Stomach (tissue), 8 donors: ENCODE measurements at regions not wholly inside any gene's neighbourhood (a gene's known extent, or its start where the extent isn't known, plus 50 kb on each side); places are given as distances from the start of the nearest gene placed in this dataset.

ENCODE experiments used
- DNase-seq, 2 donors: peaks; one replicate each; pipeline versions ENCODE4 v3.0.0 to v3.0.0-alpha.2; 2013 to 2019
- H3K27ac ChIP-seq, 5 donors: fragments of 200-600 bp in 4 of 5; sonication (generic) in 4 of 5; one replicate each; pipeline ENCODE4 v1.5.1; 2013 to 2019; ENCODE audit warnings: mild to moderate bottlenecking in 1 of 5, moderate library complexity in 1 of 5
- H3K27me3 ChIP-seq, 3 donors: fragments of 200-600 bp; sonication (generic); one replicate each; pipeline ENCODE4 v1.5.1; 2017 to 2019; ENCODE audit warnings: mixed run types in 1 of 3
- H3K36me3 ChIP-seq, 4 donors: fragments of 200-600 bp; sonication (generic); 1 replicate in 3 of 4; 2 replicates in 1 of 4; pipeline ENCODE4 v1.5.1; 2016 to 2019
- H3K4me1 ChIP-seq, 4 donors: fragments of 200-600 bp; sonication (generic); one replicate each; pipeline ENCODE4 v1.5.1; 2016 to 2019
- H3K4me3 ChIP-seq, 4 donors: fragments of 200-600 bp; sonication (generic) in 3 of 4; one replicate each; pipeline ENCODE4 v1.5.1; 2016 to 2019; ENCODE audit warnings: mild to moderate bottlenecking in 1 of 4
- H3K9me3 ChIP-seq, 4 donors: fragments of 200-600 bp; sonication (generic); one replicate each; pipeline ENCODE4 v1.5.1; 2016 to 2019
- CTCF ChIP-seq, 7 experiments: fragments of 450-650 bp in 4 of 7; fragments of 200-600 bp in 3 of 7; sonication (generic) in 3 of 7; IDR thresholded peaks; one replicate each; pipeline ENCODE4 v1.5.1; 2016 to 2019; ENCODE audit warnings: antibody characterized with exemption in 7 of 7, control low read depth in 2 of 7, mild to moderate bottlenecking in 1 of 7
- EP300 ChIP-seq: sonication (generic); formaldehyde crosslinking; IDR thresholded peaks from one replicate; pipeline ENCODE4 v1.6.1; 2017; ENCODE audit warnings: antibody characterized with exemption
- POLR2A ChIP-seq, 4 donors: fragments of 450-650 bp; IDR thresholded peaks; one replicate each; pipeline ENCODE4 v1.6.1; 2016; ENCODE audit warnings: antibody characterized with exemption in 4 of 4, control low read depth in 2 of 4, mild to moderate bottlenecking in 1 of 4, moderate library complexity in 1 of 4
- POLR2AphosphoS5 ChIP-seq, 3 donors: sonication (generic); formaldehyde crosslinking; IDR thresholded peaks; one replicate each; pipeline ENCODE4 v1.6.1; 2016; ENCODE audit warnings: antibody characterized with exemption in 3 of 3
- WGBS, 5 donors: extraction: QIAGEN DNeasy Blood & Tissue Kit in 3 of 5; methylation state at CpG; one replicate each; pipeline versions ENCODE4 v1.1.5 to v1.1.7; 2013 to 2018; 5-methylcytosine and 5-hydroxymethylcytosine counted together
- intact Hi-C: fragments of 100-400 bp; cut with DNase I; formaldehyde crosslinking; loops from one replicate; pipeline ENCODE4 v1.15.1; 2023; ENCODE audit warnings: low total_unique reads
- small RNA-seq, 4 donors: library from RNA; depleted of rRNA; stranded (forward); fragments of <200 nt; gene quantifications; one replicate each; pipeline ENCODE3, GENCODE V24; 2016
- donor health status: healthy with polysubstance abuse.
- donor health status: Bipolar disorder and iron deficiency.
- donor health status: healthy.

GRCh38 chrX:76228499-76228898 lies 55.6 kb downstream of the PBDC1 start:
- intact Hi-C loops: no loop called here
- H3K9me3 ChIP-seq: peaks cover 0 to 11% (median 5%) of the 10 kb centered on the region in 4 donors
- H3K4me3 ChIP-seq: no peak overlapping the region
- H3K4me1 ChIP-seq: no peaks in the 10 kb centered on the region
- no peaks in the 10 kb centered on the region for H3K36me3 ChIP-seq
- DNase-seq: no peak
- peaks cover 0 to 4% (median 0%) of the 10 kb centered on the region in 3 donors for H3K27me3 ChIP-seq
- 45 to 82% (median 71%) methylated on average over 1 of the region's 1 CpG for WGBS, 5 donors
- H3K27ac ChIP-seq: no peak overlapping the region
- TF ChIP-seq POLR2A (IDR thresholded peaks at IDR 0.05): no peak

DNA sequence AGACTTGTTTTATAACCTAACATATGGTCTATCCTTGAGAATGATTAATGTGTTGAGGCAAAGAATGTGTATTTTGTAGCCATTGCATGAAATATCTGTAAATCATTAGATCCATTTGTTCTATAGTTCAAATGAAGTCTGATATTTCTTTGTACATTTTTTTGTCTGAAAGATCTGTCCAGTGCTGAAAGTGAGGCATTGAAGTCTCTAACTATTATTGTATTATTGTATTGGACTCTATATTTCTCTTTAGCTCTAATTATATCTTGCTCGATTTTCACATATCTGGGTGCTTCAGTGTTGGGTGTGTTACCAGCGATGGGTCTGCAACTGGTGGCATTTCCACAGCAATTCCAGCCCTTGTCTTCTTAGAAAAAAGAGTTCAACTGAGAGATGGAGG lies 76.0 kb downstream of the PBDC1 start:
- WGBS, 5 donors: 58 to 80% (median 78%) methylated on average over 2 of the region's 2 CpGs
- H3K4me3 ChIP-seq: no peak overlapping the region
- no peaks in the 10 kb centered on the region for H3K4me1 ChIP-seq
- no peaks in the 10 kb centered on the region for H3K27me3 ChIP-seq
- DNase-seq: no peak
- TF ChIP-seq CTCF (IDR thresholded peaks at IDR 0.05) (no peak), POLR2AphosphoS5 (IDR thresholded peaks at IDR 0.05) (no peak), EP300 (no peak), POLR2A (IDR thresholded peaks at IDR 0.05) (no peak)
- no peaks in the 10 kb centered on the region for H3K9me3 ChIP-seq
- no peak overlapping the region for H3K27ac ChIP-seq
- intact Hi-C loops: no loop called here
- H3K36me3 ChIP-seq: no peaks in the 10 kb centered on the region

GRCh38 chrX:76253432-76253831 lies 80.6 kb downstream of the PBDC1 start:
- 12 to 15% (median 14%) methylated on average over 3 of the region's 3 CpGs for WGBS, 5 donors
- Histone ChIP-seq H3K27me3 (no peaks in the 10 kb centered on the region), H3K36me3 (no peaks in the 10 kb centered on the region), H3K4me3 (no peak overlapping the region), H3K27ac (no peak overlapping the region), H3K4me1 (no peaks in the 10 kb centered on the region), H3K9me3 (no peaks in the 10 kb centered on the region)
- intact Hi-C loops: no loop called here
- peak; percentile 28 to 71 for DNase-seq
- peak in 3 of 7 experiments; percentile 18 to 34 (median 22) for TF ChIP-seq CTCF (IDR thresholded peaks at IDR 0.05)
- TF ChIP-seq POLR2AphosphoS5 (IDR thresholded peaks at IDR 0.05): no peak

DNA sequence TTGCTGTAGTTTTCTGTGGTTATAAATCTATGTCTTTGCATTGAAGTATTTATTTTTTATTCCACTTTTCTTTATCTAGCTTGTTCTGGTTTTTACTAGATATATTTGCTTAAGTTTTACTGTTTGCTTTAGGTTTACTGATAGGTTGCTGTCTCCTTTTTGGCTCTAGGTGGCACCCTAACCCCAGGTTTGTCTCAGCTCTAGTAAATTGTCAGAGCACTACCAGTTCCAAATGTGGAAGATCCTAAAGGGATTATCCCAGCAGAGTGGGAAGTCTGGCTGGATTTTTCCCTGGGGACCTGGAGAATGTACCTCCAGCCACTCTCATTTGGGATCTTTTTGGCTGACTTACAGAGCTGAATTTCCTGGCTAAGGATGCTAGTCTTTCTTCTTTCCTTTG lies 106.1 kb downstream of the PBDC1 start:
- peak; percentile 39 to 81 for DNase-seq
- intact Hi-C loops: no loop called here
- H3K4me3 ChIP-seq: no peak overlapping the region
- H3K9me3 ChIP-seq: peaks cover 0 to 16% (median under 1%) of the 10 kb centered on the region in 4 donors
- TF ChIP-seq POLR2AphosphoS5 (IDR thresholded peaks at IDR 0.05): no peak
- TF ChIP-seq CTCF (IDR thresholded peaks at IDR 0.05): peak in 5 of 7 experiments; percentile 19 to 44 (median 31)
- TF ChIP-seq POLR2A (IDR thresholded peaks at IDR 0.05): no peak
- no peak for TF ChIP-seq EP300
- H3K4me1 ChIP-seq: no peaks in the 10 kb centered on the region
- H3K27ac ChIP-seq: no peak overlapping the region
- H3K27me3 ChIP-seq: no peaks in the 10 kb centered on the region
- no peaks in the 10 kb centered on the region for H3K36me3 ChIP-seq

Small RNAs in the stretch of these regions (small RNA-seq; reads per million reads assigned to genes)
- 0 reads per million in 4 donors for gene RNU6-867P
